H9 (cell line): ENCODE measurements at regions not wholly inside any gene's neighbourhood (a gene's known extent, or its start where the extent isn't known, plus 50 kb on each side); places are given as distances from the start of the nearest gene placed in this dataset.

Source experiments
- DNase-seq: peaks from one replicate; pipeline ENCODE4 v3.0.0-alpha.2; 2017
- H2AFZ ChIP-seq: one replicate; pipeline ENCODE4 v1.6.1; 2013; ENCODE audit warnings: mild to moderate bottlenecking, low read length, control low read depth, moderate library complexity
- H2AK5ac ChIP-seq: 2 replicates; pipeline ENCODE4 v1.6.1; 2013; ENCODE audit warnings: low read length, control low read depth, mixed read lengths; ENCODE audit not compliant: insufficient read length
- H2BK120ac ChIP-seq: one replicate; pipeline ENCODE4 v1.6.1; 2013; ENCODE audit warnings: low read depth, mild to moderate bottlenecking, low read length, control low read depth, inconsistent platforms; ENCODE audit not compliant: poor library complexity, severe bottlenecking
- H2BK12ac ChIP-seq: 2 replicates; pipeline ENCODE4 v1.6.1; 2013; ENCODE audit warnings: low read length, control low read depth, mixed read lengths, low read depth; ENCODE audit not compliant: insufficient read length
- H2BK15ac ChIP-seq: 2 replicates; pipeline ENCODE4 v1.6.1; 2013; ENCODE audit warnings: low read depth, low read length, control low read depth
- H2BK20ac ChIP-seq: one replicate; pipeline ENCODE4 v1.6.1; 2013; ENCODE audit warnings: low read depth, mild to moderate bottlenecking, low read length, control low read depth, inconsistent platforms; ENCODE audit not compliant: poor library complexity, severe bottlenecking
- H2BK5ac ChIP-seq: 2 replicates; pipeline ENCODE4 v1.6.1; 2013; ENCODE audit warnings: low read length, control low read depth, mixed read lengths; ENCODE audit not compliant: insufficient read length
- H3K14ac ChIP-seq: 2 replicates; pipeline ENCODE4 v1.6.1; 2013; ENCODE audit warnings: low read length, control low read depth; ENCODE audit not compliant: insufficient read depth
- H3K18ac ChIP-seq: 2 replicates; pipeline ENCODE4 v1.6.1; 2013; ENCODE audit warnings: low read depth, mild to moderate bottlenecking, mixed read lengths, low read length, control low read depth; ENCODE audit not compliant: insufficient read length
- H3K23ac ChIP-seq: 2 replicates; pipeline ENCODE4 v1.6.1; 2013; ENCODE audit warnings: low read length, control low read depth, mixed read lengths, low read depth; ENCODE audit not compliant: insufficient read length
- H3K23me2 ChIP-seq: 2 replicates; pipeline ENCODE4 v1.6.1; 2013; ENCODE audit warnings: low read depth, mild to moderate bottlenecking, mixed read lengths, low read length, control low read depth; ENCODE audit not compliant: insufficient read length, poor library complexity, severe bottlenecking
- H3K27ac ChIP-seq: 2 replicates; pipeline ENCODE4 v1.5.1; 2013; ENCODE audit warnings: low read length, control low read depth, mixed read lengths, low read depth; ENCODE audit not compliant: insufficient read length
- H3K27me3 ChIP-seq: 2 replicates; pipeline ENCODE4 v1.6.1; 2013; ENCODE audit warnings: low read length, control low read depth, inconsistent platforms; ENCODE audit not compliant: insufficient read depth
- H3K4ac ChIP-seq: 2 replicates; pipeline ENCODE4 v1.6.1; 2013; ENCODE audit warnings: low read depth, mild to moderate bottlenecking, control low read depth, inconsistent platforms, low read length, moderate library complexity
- H3K4me1 ChIP-seq: 2 replicates; pipeline ENCODE4 v1.6.1; 2013; ENCODE audit warnings: low read length, control low read depth, inconsistent platforms; ENCODE audit not compliant: insufficient read depth
- H3K4me2 ChIP-seq: 2 replicates; pipeline ENCODE4 v1.6.1; 2013; ENCODE audit warnings: low read length, control low read depth, mixed read lengths; ENCODE audit not compliant: insufficient read length, insufficient read depth
- H3K56ac ChIP-seq: 2 replicates; pipeline ENCODE4 v1.6.1; 2013; ENCODE audit warnings: low read depth, mild to moderate bottlenecking, mixed read lengths, low read length, control low read depth; ENCODE audit not compliant: insufficient read length
- H3K79me1 ChIP-seq: 2 replicates; pipeline ENCODE4 v1.6.1; 2013; ENCODE audit warnings: low read depth, mild to moderate bottlenecking, moderate library complexity, low read length, control low read depth, inconsistent platforms; ENCODE audit not compliant: insufficient read depth, poor library complexity, severe bottlenecking
- H3K79me2 ChIP-seq: 2 replicates; pipeline ENCODE4 v1.6.1; 2013; ENCODE audit warnings: low read length, control low read depth, inconsistent platforms; ENCODE audit not compliant: insufficient read depth
- H3K9ac ChIP-seq: 2 replicates; pipeline ENCODE4 v1.6.1; 2013; ENCODE audit warnings: low read length, control low read depth, mixed read lengths; ENCODE audit not compliant: insufficient read length; ENCODE audit errors: extremely low read depth
- H3K9me3 ChIP-seq: one replicate; pipeline ENCODE4 v1.6.1; 2013; ENCODE audit warnings: low read depth, low read length, inconsistent platforms; ENCODE audit not compliant: control insufficient read depth
- H3T11ph ChIP-seq: one replicate; pipeline ENCODE4 v1.6.1; 2013; ENCODE audit warnings: mild to moderate bottlenecking, low read length, control low read depth, inconsistent platforms
- H4K20me1 ChIP-seq: one replicate; pipeline ENCODE4 v1.6.1; 2013; ENCODE audit not compliant: control insufficient read depth, insufficient read length, insufficient read depth
- H4K5ac ChIP-seq: 2 replicates; pipeline ENCODE4 v1.6.1; 2013; ENCODE audit warnings: low read depth, mild to moderate bottlenecking, mixed read lengths, low read length, control low read depth; ENCODE audit not compliant: insufficient read length
- H4K8ac ChIP-seq: replicated peaks from 2 replicates; pipeline ENCODE4 v1.6.1; 2013; ENCODE audit warnings: low read length, control low read depth, mixed read lengths, low read depth; ENCODE audit not compliant: insufficient read length
- H4K91ac ChIP-seq: 2 replicates; pipeline ENCODE4 v1.6.1; 2013; ENCODE audit warnings: low read depth, mild to moderate bottlenecking, moderate library complexity, mixed read lengths, low read length, control low read depth; ENCODE audit not compliant: insufficient read length
- H3K27ac Mint-ChIP-seq, 3 experiments: 2 replicates in 2 of 3; 3 replicates in 1 of 3; pipeline ENCODE4 v1.8.0; 2020 to 2021; ENCODE audit warnings: mixed read lengths in 3 of 3, mild to moderate bottlenecking in 1 of 3, moderate library complexity in 1 of 3
- H3K27me3 Mint-ChIP-seq: 2 replicates; pipeline ENCODE4 v1.8.0; 2021; ENCODE audit warnings: low read depth, mild to moderate bottlenecking, moderate library complexity, mixed read lengths
- H3K36me3 Mint-ChIP-seq, 3 experiments: 2 replicates in 2 of 3; 3 replicates in 1 of 3; pipeline ENCODE4 v1.8.0; 2020 to 2021; ENCODE audit warnings: low read depth in 3 of 3, mixed read lengths in 3 of 3; ENCODE audit not compliant: insufficient read depth in 1 of 3
- H3K4me1 Mint-ChIP-seq, 2 experiments: 2 replicates each; pipeline ENCODE4 v1.8.0; 2020; ENCODE audit warnings: mixed read lengths in 2 of 2
- H3K4me3 Mint-ChIP-seq, 2 experiments: 2 replicates in 1 of 2; 3 replicates in 1 of 2; pipeline ENCODE4 v1.8.0; 2020 to 2021; ENCODE audit warnings: mild to moderate bottlenecking in 2 of 2, mixed read lengths in 2 of 2, moderate library complexity in 1 of 2
- H3K9me3 Mint-ChIP-seq, 2 experiments: 2 replicates in 1 of 2; 3 replicates in 1 of 2; pipeline ENCODE4 v1.8.0; 2020; ENCODE audit warnings: mild to moderate bottlenecking in 2 of 2, mixed read lengths in 2 of 2, moderate library complexity in 1 of 2
- WGBS: extraction: QIAGEN DNeasy Blood & Tissue Kit; methylation state at CpG from one replicate; pipeline ENCODE4 v1.1.7; 2013; ENCODE audit warnings: missing lambda C conversion rate, low lambda C conversion rate, mixed read lengths; ENCODE audit not compliant: insufficient read length; ENCODE audit errors: extremely low coverage; 5-methylcytosine and 5-hydroxymethylcytosine counted together
- TF ChIP-seq, protein P1 (sequence below): fragments of 200-600 bp; sonication (generic); conservative IDR thresholded peaks from 3 replicates; pipeline ENCODE4 v1.8.0; 2021; ENCODE audit warnings: antibody characterized with exemption, mild to moderate bottlenecking

DNA sequence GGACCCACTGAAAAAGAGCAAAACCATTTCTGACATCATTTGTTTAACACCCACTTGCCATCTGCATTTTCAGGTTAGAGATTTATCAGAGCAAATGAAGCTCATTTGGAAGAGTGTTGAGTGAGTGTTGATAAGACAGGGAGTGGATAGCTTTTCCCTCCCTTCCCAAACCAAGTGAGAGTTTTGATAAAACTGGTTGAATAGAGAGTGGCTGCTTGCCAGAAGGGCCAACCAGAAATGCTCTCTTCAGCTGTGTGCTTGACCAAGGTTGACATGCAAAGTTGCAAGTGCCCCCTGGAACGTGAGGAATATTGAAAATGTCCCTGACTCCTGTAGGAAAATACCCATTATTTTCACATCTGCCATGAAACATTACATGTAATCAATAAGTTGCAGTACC, 1487.0 kb upstream of the FLRT2 start:
- H3K27me3 ChIP-seq, result no peaks in the 10 kb centered on the region
- WGBS, result no CpG with 5 or more reads among the region's 1 CpG
- TF ChIP-seq, protein P1, sequence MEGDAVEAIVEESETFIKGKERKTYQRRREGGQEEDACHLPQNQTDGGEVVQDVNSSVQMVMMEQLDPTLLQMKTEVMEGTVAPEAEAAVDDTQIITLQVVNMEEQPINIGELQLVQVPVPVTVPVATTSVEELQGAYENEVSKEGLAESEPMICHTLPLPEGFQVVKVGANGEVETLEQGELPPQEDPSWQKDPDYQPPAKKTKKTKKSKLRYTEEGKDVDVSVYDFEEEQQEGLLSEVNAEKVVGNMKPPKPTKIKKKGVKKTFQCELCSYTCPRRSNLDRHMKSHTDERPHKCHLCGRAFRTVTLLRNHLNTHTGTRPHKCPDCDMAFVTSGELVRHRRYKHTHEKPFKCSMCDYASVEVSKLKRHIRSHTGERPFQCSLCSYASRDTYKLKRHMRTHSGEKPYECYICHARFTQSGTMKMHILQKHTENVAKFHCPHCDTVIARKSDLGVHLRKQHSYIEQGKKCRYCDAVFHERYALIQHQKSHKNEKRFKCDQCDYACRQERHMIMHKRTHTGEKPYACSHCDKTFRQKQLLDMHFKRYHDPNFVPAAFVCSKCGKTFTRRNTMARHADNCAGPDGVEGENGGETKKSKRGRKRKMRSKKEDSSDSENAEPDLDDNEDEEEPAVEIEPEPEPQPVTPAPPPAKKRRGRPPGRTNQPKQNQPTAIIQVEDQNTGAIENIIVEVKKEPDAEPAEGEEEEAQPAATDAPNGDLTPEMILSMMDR, result no peak

More for the DNA sequence above, 1487.0 kb upstream of the FLRT2 start:
- Histone ChIP-seq H3K4me2 (no peak overlapping the region), H3K79me1 (no peaks in the 10 kb centered on the region), H4K91ac (no peak overlapping the region), H4K20me1 (no peaks in the 10 kb centered on the region), H3K23ac (no peak overlapping the region), H2BK15ac (no peak overlapping the region), H4K5ac (no peak overlapping the region), H3K9me3 (no peaks in the 10 kb centered on the region), H2AFZ (no peak overlapping the region), H3K4ac (no peak overlapping the region), H3K18ac (no peak overlapping the region), H3T11ph (no peak overlapping the region), H2BK20ac (no peak overlapping the region), H4K8ac (no peak overlapping the region), H3K56ac (no peak overlapping the region), H3K23me2 (no peaks in the 10 kb centered on the region), H3K79me2 (no peaks in the 10 kb centered on the region), H3K14ac (no peak overlapping the region), H3K27ac (no peak overlapping the region), H3K9ac (no peak overlapping the region), H2BK12ac (no peak overlapping the region), H2BK5ac (no peak overlapping the region), H2BK120ac (no peak overlapping the region), H2AK5ac (no peak overlapping the region), H3K4me1 (no peaks in the 10 kb centered on the region)
- DNase-seq, result no peak
- Mint-ChIP-seq H3K9me3 (no peaks in the 10 kb centered on the region), H3K4me1 (peaks cover 11 to 12% of the 10 kb centered on the region in 2 experiments; a peak in 3 of 4 replicates), H3K27me3 (no peaks in the 10 kb centered on the region), H3K36me3 (no peaks in the 10 kb centered on the region), H3K27ac (no peak overlapping the region), H3K4me3 (no peak overlapping the region)
